ENCODE measurements at regions not wholly inside any gene's neighbourhood (a gene's known extent, or its start where the extent isn't known, plus 50 kb on each side); places are given as distances from the start of the nearest gene placed in this dataset.

- Histone ChIP-seq H3K9me3 (no peaks in the 10 kb centered on the region), H3K4me1 (no peaks in the 10 kb centered on the region), H3K36me3 (replicated peaks in 1 of 2; ENCODE audit: insufficient read depth in 1 of 2, low read depth in 2 of 2) (no peaks in the 10 kb centered on the region), H3K4me3 (no peak overlapping the region), H3K27me3 (no peaks in the 10 kb centered on the region), H3K27ac (no peak overlapping the region)
- ATAC-seq (peak; percentile 65), DNase-seq (peak; percentile 62 to 76 (median 66))
- TF ChIP-seq POLR2A (IDR thresholded peaks at IDR 0.05): no peak
- TF ChIP-seq CTCF (IDR thresholded peaks at IDR 0.05): peak; percentile 30 to 76 (median 67)
- intact Hi-C loops (cut with DNase I): loop anchor here (5.0 kb wide), 1 partner anchor 144 kb away; no protein-coding TSS in a partner anchor
- 33 to 45% methylated on average over 7 of the region's 7 CpGs for WGBS, 2 donors
Measured at GRCh38 chr11:33542921-33543320, 157.7 kb downstream of the C11orf91 start.

GRCh38 chr11:33540946-33541915, 159.4 kb downstream of the C11orf91 start:
- no peak overlapping the region for H3K4me3 ChIP-seq
- WGBS, 2 donors: 62 to 69% methylated on average over 11 of the region's 11 CpGs
- DNase-seq: no peak
- no peaks in the 10 kb centered on the region for H3K4me1 ChIP-seq
- H3K27me3 ChIP-seq: no peaks in the 10 kb centered on the region
- intact Hi-C loops (cut with DNase I): loop anchor here (5.0 kb wide), 1 partner anchor 146 kb away; no protein-coding TSS in a partner anchor
- H3K36me3 ChIP-seq (replicated peaks in 1 of 2; ENCODE audit: insufficient read depth in 1 of 2, low read depth in 2 of 2): no peaks in the 10 kb centered on the region
- no peaks in the 10 kb centered on the region for H3K9me3 ChIP-seq
- no peak overlapping the region for H3K27ac ChIP-seq
- TF ChIP-seq POLR2A (IDR thresholded peaks at IDR 0.05) (no peak), CTCF (IDR thresholded peaks at IDR 0.05) (no peak)
- ATAC-seq: no peak

- ATAC-seq (no peak), DNase-seq (no peak)
- Histone ChIP-seq H3K27ac (no peak overlapping the region), H3K36me3 (replicated peaks in 1 of 2; ENCODE audit: insufficient read depth in 1 of 2, low read depth in 2 of 2) (no peaks in the 10 kb centered on the region), H3K27me3 (no peaks in the 10 kb centered on the region), H3K4me1 (no peaks in the 10 kb centered on the region), H3K4me3 (no peak overlapping the region), H3K9me3 (no peaks in the 10 kb centered on the region)
- TF ChIP-seq POLR2A (IDR thresholded peaks at IDR 0.05): no peak
- no peak for TF ChIP-seq CTCF (IDR thresholded peaks at IDR 0.05)
- intact Hi-C loops (cut with DNase I): loop anchor here (5.0 kb wide), 1 partner anchor 147 kb away; no protein-coding TSS in a partner anchor
Measured at GRCh38 chr11:33540427-33540826, 160.2 kb downstream of the C11orf91 start.

GRCh38 chr11:33539751-33540150, 160.9 kb downstream of the C11orf91 start:
- no peaks in the 10 kb centered on the region for H3K9me3 ChIP-seq
- no peak for ATAC-seq
- no peaks in the 10 kb centered on the region for H3K36me3 ChIP-seq (replicated peaks in 1 of 2; ENCODE audit: insufficient read depth in 1 of 2, low read depth in 2 of 2)
- no peak overlapping the region for H3K27ac ChIP-seq
- H3K4me1 ChIP-seq: no peaks in the 10 kb centered on the region
- WGBS, 2 donors: 59 to 62% methylated on average over 3 of the region's 3 CpGs
- TF ChIP-seq CTCF (IDR thresholded peaks at IDR 0.05): no peak
- intact Hi-C loops (cut with DNase I): loop anchor here (5.0 kb wide), 1 partner anchor 148 kb away; no protein-coding TSS in a partner anchor
- H3K27me3 ChIP-seq: no peaks in the 10 kb centered on the region
- H3K4me3 ChIP-seq: no peak overlapping the region
- no peak for DNase-seq

Data from body of pancreas (tissue), 4 donors.